GM12874 (cell line): ENCODE measurements at regions not wholly inside any gene's neighbourhood (a gene's known extent, or its start where the extent isn't known, plus 50 kb on each side); places are given as distances from the start of the nearest gene placed in this dataset.

Experiments used
- TF ChIP-seq, protein P1 (sequence below): IDR thresholded peaks from 2 replicates; pipeline ENCODE4 v1.5.1; 2011; ENCODE audit warnings: low read depth, mild to moderate bottlenecking, control low read depth, low read length, moderate library complexity; ENCODE audit not compliant: insufficient read depth

DNA sequence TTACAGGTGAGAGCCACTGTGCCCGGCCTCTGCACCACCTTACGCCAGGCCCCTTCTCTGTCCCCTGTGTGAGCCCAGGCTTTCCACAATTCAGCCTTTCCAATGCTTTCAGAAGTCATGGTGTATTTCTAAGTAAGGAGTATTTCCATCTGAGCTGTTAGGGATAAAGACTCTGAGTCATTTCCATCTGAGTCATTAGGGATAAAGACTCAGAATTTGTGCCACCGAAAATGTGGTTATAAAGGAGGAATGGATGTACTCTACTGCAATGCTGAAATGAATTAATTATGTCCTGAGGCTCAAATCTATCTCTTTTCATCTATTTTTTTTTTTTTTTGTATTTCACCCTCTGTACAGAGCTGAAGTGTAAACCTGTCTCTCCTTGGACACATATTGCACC is 84.0 kb downstream of the GATA3 start:
- TF ChIP-seq, protein P1, sequence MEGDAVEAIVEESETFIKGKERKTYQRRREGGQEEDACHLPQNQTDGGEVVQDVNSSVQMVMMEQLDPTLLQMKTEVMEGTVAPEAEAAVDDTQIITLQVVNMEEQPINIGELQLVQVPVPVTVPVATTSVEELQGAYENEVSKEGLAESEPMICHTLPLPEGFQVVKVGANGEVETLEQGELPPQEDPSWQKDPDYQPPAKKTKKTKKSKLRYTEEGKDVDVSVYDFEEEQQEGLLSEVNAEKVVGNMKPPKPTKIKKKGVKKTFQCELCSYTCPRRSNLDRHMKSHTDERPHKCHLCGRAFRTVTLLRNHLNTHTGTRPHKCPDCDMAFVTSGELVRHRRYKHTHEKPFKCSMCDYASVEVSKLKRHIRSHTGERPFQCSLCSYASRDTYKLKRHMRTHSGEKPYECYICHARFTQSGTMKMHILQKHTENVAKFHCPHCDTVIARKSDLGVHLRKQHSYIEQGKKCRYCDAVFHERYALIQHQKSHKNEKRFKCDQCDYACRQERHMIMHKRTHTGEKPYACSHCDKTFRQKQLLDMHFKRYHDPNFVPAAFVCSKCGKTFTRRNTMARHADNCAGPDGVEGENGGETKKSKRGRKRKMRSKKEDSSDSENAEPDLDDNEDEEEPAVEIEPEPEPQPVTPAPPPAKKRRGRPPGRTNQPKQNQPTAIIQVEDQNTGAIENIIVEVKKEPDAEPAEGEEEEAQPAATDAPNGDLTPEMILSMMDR, result no peak

DNA sequence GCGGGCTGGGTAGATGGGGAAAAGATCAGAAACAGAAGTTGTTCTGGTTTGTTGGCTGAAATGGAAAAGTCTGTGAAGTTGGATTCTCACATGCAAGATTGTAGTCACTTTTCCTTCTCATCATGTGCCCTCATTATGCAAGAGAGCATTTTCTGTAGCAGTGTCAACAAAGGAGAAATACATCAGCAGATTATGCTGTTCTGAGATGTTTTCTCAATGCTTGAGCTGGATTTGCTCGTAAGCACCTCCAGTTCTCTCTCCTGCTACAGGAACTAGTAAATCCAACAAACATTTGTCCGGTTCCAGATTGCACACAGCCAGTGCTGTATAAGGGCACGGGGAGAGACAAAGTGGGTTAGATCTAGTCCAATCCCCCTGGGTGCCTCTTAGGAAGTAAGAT is 90.0 kb downstream of the GATA3 start:
- TF ChIP-seq, protein P1, result no peak

GRCh38 chr10:8146650-8147049 is 92.2 kb downstream of the GATA3 start:
- TF ChIP-seq, protein P1, result no peak

- TF ChIP-seq, protein P1, result no peak
These were observed 95.5 kb downstream of the GATA3 start for GRCh38 chr10:8149991-8150390.

DNA sequence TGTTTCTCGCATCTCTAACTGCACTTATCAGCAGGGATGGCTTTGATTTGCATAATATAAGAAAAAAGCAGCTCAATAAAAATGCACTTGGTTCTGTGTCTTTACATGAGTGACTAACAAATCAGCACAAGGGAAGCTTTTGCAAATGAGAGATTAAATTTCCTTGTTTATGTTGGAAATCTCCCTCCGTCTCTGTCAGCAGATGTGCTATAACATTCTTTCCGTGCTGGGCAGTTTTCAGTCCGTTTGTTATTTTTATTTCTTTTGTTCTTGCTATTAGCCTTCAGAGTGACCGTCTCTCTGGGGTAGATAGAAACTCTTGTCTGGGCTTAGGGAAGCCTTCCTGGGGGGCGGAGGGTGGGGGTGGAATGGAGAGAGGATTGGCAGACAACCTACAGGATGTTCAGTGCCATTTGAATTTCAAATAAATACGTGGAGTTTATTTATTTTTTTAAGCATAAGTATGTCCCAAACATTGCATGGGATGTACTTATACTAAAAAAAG is 96.0 kb downstream of the GATA3 start:
- TF ChIP-seq, protein P1, result no peak

GRCh38 chr10:8151086-8151485 is 96.6 kb downstream of the GATA3 start:
- TF ChIP-seq, protein P1, result no peak

DNA sequence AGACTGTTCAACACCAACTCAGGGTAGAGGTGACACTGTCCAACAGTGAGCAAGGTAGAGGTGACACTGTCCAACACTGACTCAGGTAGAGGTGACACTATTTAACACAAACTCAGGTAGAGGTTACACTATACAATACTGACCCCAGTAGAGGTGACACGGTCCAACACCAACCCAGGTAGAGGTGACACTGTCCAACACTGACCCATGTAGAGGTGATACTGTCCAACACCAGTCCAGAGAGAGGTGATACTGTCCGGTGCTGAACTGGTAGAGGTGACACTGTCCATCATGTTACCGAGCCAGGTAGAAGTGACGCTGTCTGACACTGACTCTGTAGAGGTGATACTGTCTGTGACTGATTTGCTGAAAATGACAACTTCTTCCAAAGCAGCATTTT is 102.4 kb downstream of the GATA3 start:
- TF ChIP-seq, protein P1, result no peak
